SK-N-SH (cell line): ENCODE measurements at regions not wholly inside any gene's neighbourhood (a gene's known extent, or its start where the extent isn't known, plus 50 kb on each side); places are given as distances from the start of the nearest gene placed in this dataset.

Experiments
- ELF1 ChIP-seq: IDR thresholded peaks from 2 replicates; pipeline ENCODE4 v1.4.0; 2012
- EP300 ChIP-seq, 2 experiments: IDR thresholded peaks; 2 replicates each; pipeline versions ENCODE4 v1.4.0 to v1.6.1; 2012; ENCODE audit warnings: borderline replicate concordance in 1 of 2, low read depth in 1 of 2, low read length in 1 of 2
- EZH2phosphoT487 ChIP-seq: fragments of 200-600 bp; sonication (generic); IDR thresholded peaks from 2 replicates; pipeline ENCODE4 v1.6.1; 2017; ENCODE audit warnings: low read depth, mixed run types, mild to moderate bottlenecking, antibody characterized with exemption, moderate library complexity, borderline replicate concordance
- FOXM1 ChIP-seq: IDR thresholded peaks from 2 replicates; pipeline ENCODE4 v1.4.0; 2012; ENCODE audit warnings: low read depth, mild to moderate bottlenecking
- GATA2 ChIP-seq: sonication (generic); formaldehyde crosslinking; IDR thresholded peaks from 2 replicates; pipeline ENCODE4 v1.5.0; 2020; ENCODE audit warnings: mild to moderate bottlenecking, missing genetic modification reagents
- NRF1 ChIP-seq: IDR thresholded peaks from 2 replicates; pipeline ENCODE4 v1.6.1; 2012; ENCODE audit warnings: low read depth, mild to moderate bottlenecking, low read length
- POLR2AphosphoS5 ChIP-seq: IDR thresholded peaks from 2 replicates; pipeline ENCODE4 v1.6.1; 2012; ENCODE audit warnings: low read depth, low read length
- YY1 ChIP-seq: IDR thresholded peaks from 2 replicates; pipeline ENCODE4 v1.4.0; 2012; ENCODE audit warnings: low read depth, mild to moderate bottlenecking
- TF ChIP-seq, protein P1 (sequence below): fragments of 200-600 bp; sonication (generic); IDR thresholded peaks from 2 replicates; pipeline ENCODE4 v1.6.1; 2017; ENCODE audit warnings: antibody characterized with exemption, mild to moderate bottlenecking, moderate library complexity
- TF ChIP-seq, protein P2 (sequence below): IDR thresholded peaks from 2 replicates; pipeline ENCODE4 v1.4.0; 2012; ENCODE audit warnings: low read depth, borderline replicate concordance
- TF ChIP-seq, protein P3 (sequence below): IDR thresholded peaks from 2 replicates; pipeline ENCODE4 v1.4.0; 2012; ENCODE audit warnings: low read depth

DNA sequence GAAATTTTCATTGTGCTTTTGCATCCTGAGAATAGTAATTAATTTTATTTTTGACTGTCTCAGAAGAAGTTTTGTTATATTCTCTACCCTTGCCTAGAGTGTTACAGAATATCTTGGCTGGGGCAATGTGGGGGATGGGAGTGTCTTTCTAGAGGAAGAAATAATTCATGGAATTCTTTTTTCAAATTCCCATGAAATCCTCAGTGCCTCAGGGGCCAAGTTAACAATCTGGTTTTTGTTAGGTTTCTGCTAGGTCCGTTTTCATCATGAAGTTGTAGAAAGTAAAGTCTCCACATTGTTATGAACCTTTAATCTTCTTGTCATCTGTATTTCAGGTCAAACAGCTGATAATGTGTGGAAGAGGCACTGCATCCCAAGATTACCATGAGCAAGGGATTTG lies 145.6 kb upstream of the GYPC start:
- TF ChIP-seq NRF1 (no peak), GATA2 (CRISPR knock-in tag) (no peak), EP300 (IDR thresholded peaks at IDR 0.05; ENCODE audit: borderline replicate concordance in 1 of 2, low read depth in 1 of 2, low read length in 1 of 2) (no peak), POLR2AphosphoS5 (no peak), FOXM1 (no peak), YY1 (no peak), ELF1 (no peak), EZH2phosphoT487 (no peak)
- TF ChIP-seq, protein P1, sequence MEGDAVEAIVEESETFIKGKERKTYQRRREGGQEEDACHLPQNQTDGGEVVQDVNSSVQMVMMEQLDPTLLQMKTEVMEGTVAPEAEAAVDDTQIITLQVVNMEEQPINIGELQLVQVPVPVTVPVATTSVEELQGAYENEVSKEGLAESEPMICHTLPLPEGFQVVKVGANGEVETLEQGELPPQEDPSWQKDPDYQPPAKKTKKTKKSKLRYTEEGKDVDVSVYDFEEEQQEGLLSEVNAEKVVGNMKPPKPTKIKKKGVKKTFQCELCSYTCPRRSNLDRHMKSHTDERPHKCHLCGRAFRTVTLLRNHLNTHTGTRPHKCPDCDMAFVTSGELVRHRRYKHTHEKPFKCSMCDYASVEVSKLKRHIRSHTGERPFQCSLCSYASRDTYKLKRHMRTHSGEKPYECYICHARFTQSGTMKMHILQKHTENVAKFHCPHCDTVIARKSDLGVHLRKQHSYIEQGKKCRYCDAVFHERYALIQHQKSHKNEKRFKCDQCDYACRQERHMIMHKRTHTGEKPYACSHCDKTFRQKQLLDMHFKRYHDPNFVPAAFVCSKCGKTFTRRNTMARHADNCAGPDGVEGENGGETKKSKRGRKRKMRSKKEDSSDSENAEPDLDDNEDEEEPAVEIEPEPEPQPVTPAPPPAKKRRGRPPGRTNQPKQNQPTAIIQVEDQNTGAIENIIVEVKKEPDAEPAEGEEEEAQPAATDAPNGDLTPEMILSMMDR = no peak
- TF ChIP-seq, protein P2, sequence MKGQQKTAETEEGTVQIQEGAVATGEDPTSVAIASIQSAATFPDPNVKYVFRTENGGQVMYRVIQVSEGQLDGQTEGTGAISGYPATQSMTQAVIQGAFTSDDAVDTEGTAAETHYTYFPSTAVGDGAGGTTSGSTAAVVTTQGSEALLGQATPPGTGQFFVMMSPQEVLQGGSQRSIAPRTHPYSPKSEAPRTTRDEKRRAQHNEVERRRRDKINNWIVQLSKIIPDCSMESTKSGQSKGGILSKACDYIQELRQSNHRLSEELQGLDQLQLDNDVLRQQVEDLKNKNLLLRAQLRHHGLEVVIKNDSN = no peak
- TF ChIP-seq, protein P3, sequence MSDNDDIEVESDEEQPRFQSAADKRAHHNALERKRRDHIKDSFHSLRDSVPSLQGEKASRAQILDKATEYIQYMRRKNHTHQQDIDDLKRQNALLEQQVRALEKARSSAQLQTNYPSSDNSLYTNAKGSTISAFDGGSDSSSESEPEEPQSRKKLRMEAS = no peak
